GM21723 (cell line): ENCODE measurements at regions not wholly inside any gene's neighbourhood (a gene's known extent, or its start where the extent isn't known, plus 50 kb on each side); places are given as distances from the start of the nearest gene placed in this dataset.
"Not testable (repeated sequence)": the region's sequence is repeated elsewhere in the genome, so short reads cannot be mapped to it uniquely, and the experiment has no call there.

Source experiments
- ATAC-seq: cut with Tn5 transposase; IDR thresholded peaks from one replicate; pipeline ENCODE4 v1.9.1; 2021; ENCODE audit warnings: mild to moderate bottlenecking, moderate library complexity; ENCODE audit not compliant: unreplicated experiment

- no peak for ATAC-seq
Observed at GRCh38 chr13:64186503-64187250, 2771.0 kb upstream of the PCDH20 start.

- no peak for ATAC-seq
Observed at GRCh38 chr13:64186071-64186470, 2770.4 kb upstream of the PCDH20 start.

GRCh38 chr13:64180756-64181155 is 2765.1 kb upstream of the PCDH20 start:
- ATAC-seq: no peak

- ATAC-seq: no peak
Observed at GRCh38 chr13:64165826-64166225, 2750.2 kb upstream of the PCDH20 start.

GRCh38 chr13:64164435-64164834 is 2748.8 kb upstream of the PCDH20 start:
- no peak for ATAC-seq

GRCh38 chr13:64160479-64160878 is 2744.8 kb upstream of the PCDH20 start:
- no peak for ATAC-seq

- no peak for ATAC-seq
Observed at GRCh38 chr13:64158908-64159307, 2743.3 kb upstream of the PCDH20 start.

GRCh38 chr13:64154514-64154913 is 2738.9 kb upstream of the PCDH20 start:
- no peak for ATAC-seq

- no peak for ATAC-seq
Observed at GRCh38 chr13:64130600-64130999, 2715.0 kb upstream of the PCDH20 start.

- no peak for ATAC-seq
Observed at GRCh38 chr13:64130171-64130570, 2714.5 kb upstream of the PCDH20 start.

GRCh38 chr13:64127856-64128255 is 2712.2 kb upstream of the PCDH20 start:
- ATAC-seq: no peak

- ATAC-seq: no peak
Observed at GRCh38 chr13:64127192-64127591, 2711.5 kb upstream of the PCDH20 start.

GRCh38 chr13:64121023-64121709 is 2705.5 kb upstream of the PCDH20 start:
- not testable (repeated sequence) for ATAC-seq

- no peak for ATAC-seq
Observed at GRCh38 chr13:64099994-64100393, 2684.3 kb upstream of the PCDH20 start.

- ATAC-seq: no peak
Observed at GRCh38 chr13:64090311-64090710, 2674.7 kb upstream of the PCDH20 start.

GRCh38 chr13:64088491-64088890 is 2672.8 kb upstream of the PCDH20 start:
- ATAC-seq: no peak

GRCh38 chr13:64087624-64088023 is 2672.0 kb upstream of the PCDH20 start:
- no peak for ATAC-seq

GRCh38 chr13:64083811-64084210 is 2668.2 kb upstream of the PCDH20 start:
- ATAC-seq: no peak

GRCh38 chr13:64083396-64083795 is 2667.7 kb upstream of the PCDH20 start:
- no peak for ATAC-seq

GRCh38 chr13:64078480-64078936 is 2662.9 kb upstream of the PCDH20 start:
- no peak for ATAC-seq

- no peak for ATAC-seq
Observed at GRCh38 chr13:64078025-64078424, 2662.4 kb upstream of the PCDH20 start.

GRCh38 chr13:64077132-64077835 is 2661.6 kb upstream of the PCDH20 start:
- not testable (repeated sequence) for ATAC-seq
